ENCODE measurements at regions not wholly inside any gene's neighbourhood (a gene's known extent, or its start where the extent isn't known, plus 50 kb on each side); places are given as distances from the start of the nearest gene placed in this dataset.

- Histone ChIP-seq H2AFZ (ENCODE audit: low read depth, low read length) (no peak overlapping the region), H3K4me1 (ENCODE audit: insufficient read depth, low read length) (no peaks in the 10 kb centered on the region), H3K4me3 (ENCODE audit: low read length) (no peak overlapping the region), H3K36me3 (ENCODE audit: insufficient read depth, low read length) (no peaks in the 10 kb centered on the region), H3K9me3 (ENCODE audit: low read length) (no peaks in the 10 kb centered on the region), H3K27me3 (ENCODE audit: insufficient read depth, low read length) (no peaks in the 10 kb centered on the region)
These were observed 255.3 kb upstream of the ID2 start for GRCh38 chr2:8426550-8426949.

- Histone ChIP-seq H2AFZ (ENCODE audit: low read depth, low read length) (no peak overlapping the region), H3K4me1 (ENCODE audit: insufficient read depth, low read length) (no peaks in the 10 kb centered on the region), H3K27me3 (ENCODE audit: insufficient read depth, low read length) (no peaks in the 10 kb centered on the region)
These were observed 254.6 kb upstream of the ID2 start for GRCh38 chr2:8427211-8427610.

DNA sequence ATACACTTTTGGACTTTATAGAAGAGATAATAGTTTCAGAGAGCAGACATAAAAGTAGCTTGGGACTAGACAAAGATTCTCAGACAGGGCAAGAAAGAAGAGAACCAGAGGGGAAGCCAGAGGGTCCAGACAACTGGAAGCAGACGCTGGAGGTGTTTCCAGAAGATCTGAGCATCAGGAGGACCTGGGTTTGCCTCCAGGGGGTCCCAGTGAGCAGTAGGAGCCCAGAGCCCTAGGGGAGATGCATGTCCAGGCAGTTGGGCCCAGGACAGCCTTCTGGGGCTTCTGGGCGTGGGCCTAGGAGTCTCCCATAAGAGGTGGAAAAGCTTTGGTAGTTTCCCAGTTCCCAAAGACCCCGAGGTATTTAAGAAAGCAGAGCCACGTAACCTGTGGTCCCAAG, 251.2 kb upstream of the ID2 start:
- Histone ChIP-seq H3K9me3 (ENCODE audit: low read length) (no peaks in the 10 kb centered on the region), H3K4me3 (ENCODE audit: low read length) (no peak overlapping the region), H3K27me3 (ENCODE audit: insufficient read depth, low read length) (no peaks in the 10 kb centered on the region), H3K4me1 (ENCODE audit: insufficient read depth, low read length) (no peaks in the 10 kb centered on the region), H2AFZ (ENCODE audit: low read depth, low read length) (no peak overlapping the region), H3K36me3 (ENCODE audit: insufficient read depth, low read length) (no peaks in the 10 kb centered on the region)

More at GRCh38 chr2:8427211-8427610, 254.6 kb upstream of the ID2 start:
- no peaks in the 10 kb centered on the region for H3K9me3 ChIP-seq (ENCODE audit: low read length)
- H3K36me3 ChIP-seq (ENCODE audit: insufficient read depth, low read length), result no peaks in the 10 kb centered on the region
- H3K4me3 ChIP-seq (ENCODE audit: low read length), result no peak overlapping the region

DNA sequence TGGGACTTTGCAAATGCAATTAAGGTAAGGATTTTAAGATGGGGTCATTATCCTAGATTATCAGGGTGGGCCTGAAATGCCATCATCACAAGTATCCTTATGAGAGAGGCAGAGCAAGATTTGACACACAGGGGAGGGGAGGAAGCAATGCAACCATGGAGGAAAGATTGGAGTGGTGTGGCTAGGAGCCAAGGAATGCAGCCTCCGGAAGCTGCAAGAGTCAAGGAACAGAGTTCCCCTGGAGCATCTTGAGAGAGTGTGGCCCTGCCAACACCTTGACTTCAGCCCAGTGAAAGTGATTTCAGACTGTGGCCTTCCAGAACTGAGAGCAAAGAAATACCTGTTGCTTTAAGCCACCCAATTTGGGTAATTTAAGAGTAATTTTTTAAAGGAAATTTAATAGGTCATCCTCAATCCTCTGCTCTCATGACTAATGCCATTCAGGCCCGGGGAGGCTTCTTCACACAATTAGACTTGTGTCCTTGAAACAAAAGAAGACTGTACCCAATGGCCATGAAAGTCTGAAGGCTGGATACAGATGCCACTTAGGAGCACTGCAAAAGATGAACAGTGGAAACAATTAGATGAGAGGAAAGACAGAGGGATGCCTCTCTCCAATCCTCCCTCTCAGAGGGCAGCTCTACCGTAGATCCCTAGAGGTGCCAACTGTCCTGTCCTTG, 250.3 kb upstream of the ID2 start:
- Histone ChIP-seq H3K36me3 (ENCODE audit: insufficient read depth, low read length) (no peaks in the 10 kb centered on the region), H3K27me3 (ENCODE audit: insufficient read depth, low read length) (no peaks in the 10 kb centered on the region)

GRCh38 chr2:8432706-8433336, 249.0 kb upstream of the ID2 start:
- Histone ChIP-seq H3K4me1 (ENCODE audit: insufficient read depth, low read length) (no peaks in the 10 kb centered on the region), H3K9me3 (ENCODE audit: low read length) (no peaks in the 10 kb centered on the region), H3K36me3 (ENCODE audit: insufficient read depth, low read length) (no peaks in the 10 kb centered on the region), H3K4me3 (ENCODE audit: low read length) (no peak overlapping the region), H3K27me3 (ENCODE audit: insufficient read depth, low read length) (no peaks in the 10 kb centered on the region), H2AFZ (ENCODE audit: low read depth, low read length) (no peak overlapping the region)

More for the DNA sequence above, 250.3 kb upstream of the ID2 start:
- Histone ChIP-seq H3K4me3 (ENCODE audit: low read length) (no peak overlapping the region), H2AFZ (ENCODE audit: low read depth, low read length) (no peak overlapping the region), H3K9me3 (ENCODE audit: low read length) (no peaks in the 10 kb centered on the region), H3K4me1 (ENCODE audit: insufficient read depth, low read length) (no peaks in the 10 kb centered on the region)

DNA sequence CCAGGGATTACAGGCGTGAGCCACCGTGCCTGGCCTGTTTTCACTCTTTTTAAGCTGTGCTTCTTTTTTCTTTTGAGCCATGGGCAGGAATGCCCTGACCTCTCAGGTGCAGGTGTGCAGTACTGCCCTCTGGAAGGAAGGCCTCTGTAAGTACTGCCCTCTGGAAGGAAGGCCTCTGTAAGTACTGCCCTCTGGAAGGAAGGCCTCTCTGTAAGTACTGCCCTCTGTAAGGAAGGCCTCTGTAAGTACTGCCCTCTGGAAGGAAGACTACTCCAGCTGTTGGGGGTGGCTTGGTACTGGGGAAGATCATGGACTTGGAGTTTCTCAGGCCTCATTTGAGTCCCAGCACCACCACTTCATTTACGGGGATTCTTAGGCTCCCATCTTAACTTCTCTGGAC, 248.5 kb upstream of the ID2 start:
- Histone ChIP-seq H3K4me1 (ENCODE audit: insufficient read depth, low read length) (no peaks in the 10 kb centered on the region), H3K27me3 (ENCODE audit: insufficient read depth, low read length) (no peaks in the 10 kb centered on the region), H3K4me3 (ENCODE audit: low read length) (no peak overlapping the region), H2AFZ (ENCODE audit: low read depth, low read length) (no peak overlapping the region), H3K9me3 (ENCODE audit: low read length) (no peaks in the 10 kb centered on the region), H3K36me3 (ENCODE audit: insufficient read depth, low read length) (no peaks in the 10 kb centered on the region)

DNA sequence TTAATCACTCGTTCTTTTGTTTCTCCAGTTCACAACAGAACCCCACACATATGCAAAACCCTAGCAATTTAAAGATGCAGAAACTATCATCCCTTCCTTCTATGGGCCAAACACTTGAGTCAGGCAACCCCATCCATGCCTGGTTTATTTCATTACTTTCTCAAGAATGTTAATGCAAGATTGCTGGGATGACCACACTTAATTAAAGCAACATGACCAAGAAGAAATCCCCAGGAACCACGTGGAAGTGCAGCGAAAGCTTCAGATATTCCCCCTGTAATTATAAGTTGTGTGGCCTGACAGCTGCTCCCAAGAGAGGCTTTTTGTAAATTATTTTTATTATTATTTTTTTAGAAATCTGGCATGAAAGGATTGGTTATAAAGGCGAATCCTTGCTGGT, 246.2 kb upstream of the ID2 start:
- H3K27me3 ChIP-seq (ENCODE audit: insufficient read depth, low read length), result no peaks in the 10 kb centered on the region
- H3K36me3 ChIP-seq (ENCODE audit: insufficient read depth, low read length), result no peaks in the 10 kb centered on the region
- H2AFZ ChIP-seq (ENCODE audit: low read depth, low read length), result no peak overlapping the region
- no peak overlapping the region for H3K4me3 ChIP-seq (ENCODE audit: low read length)
- no peaks in the 10 kb centered on the region for H3K9me3 ChIP-seq (ENCODE audit: low read length)
- H3K4me1 ChIP-seq (ENCODE audit: insufficient read depth, low read length), result no peaks in the 10 kb centered on the region

- Histone ChIP-seq H3K9me3 (ENCODE audit: low read length) (no peaks in the 10 kb centered on the region), H3K36me3 (ENCODE audit: insufficient read depth, low read length) (no peaks in the 10 kb centered on the region), H2AFZ (ENCODE audit: low read depth, low read length) (no peak overlapping the region), H3K27me3 (ENCODE audit: insufficient read depth, low read length) (no peaks in the 10 kb centered on the region), H3K4me3 (ENCODE audit: low read length) (no peak overlapping the region), H3K4me1 (ENCODE audit: insufficient read depth, low read length) (no peaks in the 10 kb centered on the region)
These were observed 245.3 kb upstream of the ID2 start for GRCh38 chr2:8436585-8436984.

GRCh38 chr2:8437228-8437948, 244.5 kb upstream of the ID2 start:
- H3K9me3 ChIP-seq (ENCODE audit: low read length), result no peaks in the 10 kb centered on the region
- H3K36me3 ChIP-seq (ENCODE audit: insufficient read depth, low read length), result no peaks in the 10 kb centered on the region
- no peak overlapping the region for H3K4me3 ChIP-seq (ENCODE audit: low read length)
- no peak overlapping the region for H2AFZ ChIP-seq (ENCODE audit: low read depth, low read length)
- H3K4me1 ChIP-seq (ENCODE audit: insufficient read depth, low read length), result no peaks in the 10 kb centered on the region
- H3K27me3 ChIP-seq (ENCODE audit: insufficient read depth, low read length), result no peaks in the 10 kb centered on the region

- H3K9me3 ChIP-seq (ENCODE audit: low read length), result no peaks in the 10 kb centered on the region
These were observed 243.9 kb upstream of the ID2 start for GRCh38 chr2:8437949-8438400.

DNA sequence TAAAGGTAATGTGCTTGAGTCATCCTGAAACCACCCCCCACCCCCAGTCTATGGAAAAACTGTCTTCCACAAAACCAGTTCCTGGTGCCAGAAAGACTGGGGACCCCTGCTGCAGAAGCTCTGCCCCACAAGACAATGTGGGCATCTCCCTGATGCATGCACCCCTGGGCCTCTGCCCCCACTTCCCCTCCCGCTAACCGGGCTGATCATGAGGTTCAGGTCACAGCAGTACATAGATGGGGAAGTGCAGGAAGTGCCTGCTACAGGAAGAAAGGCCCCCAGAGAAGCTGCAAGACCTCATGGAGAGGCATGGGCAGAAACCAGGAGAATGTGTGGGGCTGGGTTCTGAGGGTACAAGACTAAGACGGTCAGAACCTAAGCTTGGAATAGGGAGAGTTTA, 243.4 kb upstream of the ID2 start:
- no peaks in the 10 kb centered on the region for H3K36me3 ChIP-seq (ENCODE audit: insufficient read depth, low read length)
- H3K9me3 ChIP-seq (ENCODE audit: low read length), result no peaks in the 10 kb centered on the region
- no peaks in the 10 kb centered on the region for H3K4me1 ChIP-seq (ENCODE audit: insufficient read depth, low read length)
- H2AFZ ChIP-seq (ENCODE audit: low read depth, low read length), result no peak overlapping the region
- H3K27me3 ChIP-seq (ENCODE audit: insufficient read depth, low read length), result no peaks in the 10 kb centered on the region
- H3K4me3 ChIP-seq (ENCODE audit: low read length), result no peak overlapping the region

More at GRCh38 chr2:8437949-8438400, 243.9 kb upstream of the ID2 start:
- H3K27me3 ChIP-seq (ENCODE audit: insufficient read depth, low read length), result no peaks in the 10 kb centered on the region
- no peaks in the 10 kb centered on the region for H3K4me1 ChIP-seq (ENCODE audit: insufficient read depth, low read length)
- no peaks in the 10 kb centered on the region for H3K36me3 ChIP-seq (ENCODE audit: insufficient read depth, low read length)
- no peak overlapping the region for H3K4me3 ChIP-seq (ENCODE audit: low read length)
- H2AFZ ChIP-seq (ENCODE audit: low read depth, low read length), result no peak overlapping the region

GRCh38 chr2:8438996-8439395, 242.9 kb upstream of the ID2 start:
- Histone ChIP-seq H3K36me3 (ENCODE audit: insufficient read depth, low read length) (no peaks in the 10 kb centered on the region), H3K9me3 (ENCODE audit: low read length) (no peaks in the 10 kb centered on the region), H2AFZ (ENCODE audit: low read depth, low read length) (no peak overlapping the region), H3K4me3 (ENCODE audit: low read length) (no peak overlapping the region), H3K4me1 (ENCODE audit: insufficient read depth, low read length) (no peaks in the 10 kb centered on the region), H3K27me3 (ENCODE audit: insufficient read depth, low read length) (no peaks in the 10 kb centered on the region)

DNA sequence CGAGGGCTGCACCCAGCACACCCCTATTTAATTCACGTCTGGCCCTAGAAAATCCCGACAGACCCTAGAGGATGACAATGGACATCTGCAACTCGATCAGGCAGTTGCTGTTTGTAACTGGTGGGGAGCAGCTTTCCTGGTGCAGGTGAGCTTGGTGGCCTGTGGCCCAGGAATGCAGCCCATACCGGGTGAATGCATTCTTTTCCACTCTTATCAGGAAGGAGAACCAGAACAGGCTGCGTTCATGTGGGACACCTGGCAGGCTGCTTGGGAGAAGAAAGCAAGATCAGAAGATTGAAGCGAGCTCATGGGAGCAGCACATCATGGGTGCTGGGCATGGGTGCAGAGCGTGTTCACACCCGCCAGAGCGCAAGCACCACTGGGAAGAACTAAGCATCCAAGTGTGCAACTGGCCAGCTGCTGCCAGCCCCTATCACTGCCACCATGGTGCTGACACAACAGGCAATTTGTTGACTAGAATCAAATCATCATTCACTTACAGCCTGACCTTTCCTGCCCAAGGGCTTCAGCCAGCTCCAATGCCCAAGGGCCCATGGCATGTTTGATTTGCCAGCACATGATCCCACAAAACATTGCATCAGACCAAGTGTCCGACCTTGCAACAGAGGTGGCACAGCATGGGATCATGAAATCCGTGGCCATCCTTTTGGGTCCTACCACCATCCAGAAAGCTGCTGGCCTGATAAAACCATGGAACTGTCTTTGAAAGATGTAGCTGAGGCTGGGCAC, 241.7 kb upstream of the ID2 start:
- no peaks in the 10 kb centered on the region for H3K9me3 ChIP-seq (ENCODE audit: low read length)
- no peaks in the 10 kb centered on the region for H3K36me3 ChIP-seq (ENCODE audit: insufficient read depth, low read length)
- no peak overlapping the region for H3K4me3 ChIP-seq (ENCODE audit: low read length)
- no peaks in the 10 kb centered on the region for H3K27me3 ChIP-seq (ENCODE audit: insufficient read depth, low read length)
- H2AFZ ChIP-seq (ENCODE audit: low read depth, low read length), result no peak overlapping the region
- H3K4me1 ChIP-seq (ENCODE audit: insufficient read depth, low read length), result no peaks in the 10 kb centered on the region

All from neuron (in vitro differentiated cells).